Mammary epithelial cell (primary cell): ENCODE measurements at regions not wholly inside any gene's neighbourhood (a gene's known extent, or its start where the extent isn't known, plus 50 kb on each side); places are given as distances from the start of the nearest gene placed in this dataset.

Experiments
- EZH2 ChIP-seq: IDR thresholded peaks from 2 replicates; pipeline ENCODE4 v1.6.1; 2012; ENCODE audit warnings: low read length, inconsistent platforms, borderline replicate concordance
- TF ChIP-seq, protein P1 (sequence below), 2 donors: IDR thresholded peaks in 1 of 2; conservative IDR thresholded peaks in 1 of 2; 2 replicates each; pipeline ENCODE4 v1.5.1; 2011 to 2012; ENCODE audit warnings: inconsistent platforms in 2 of 2, low read length in 2 of 2, mild to moderate bottlenecking in 2 of 2, control low read depth in 1 of 2, low read depth in 1 of 2; ENCODE audit not compliant: insufficient read depth in 1 of 2; ENCODE audit errors: extremely low read depth in 1 of 2

DNA sequence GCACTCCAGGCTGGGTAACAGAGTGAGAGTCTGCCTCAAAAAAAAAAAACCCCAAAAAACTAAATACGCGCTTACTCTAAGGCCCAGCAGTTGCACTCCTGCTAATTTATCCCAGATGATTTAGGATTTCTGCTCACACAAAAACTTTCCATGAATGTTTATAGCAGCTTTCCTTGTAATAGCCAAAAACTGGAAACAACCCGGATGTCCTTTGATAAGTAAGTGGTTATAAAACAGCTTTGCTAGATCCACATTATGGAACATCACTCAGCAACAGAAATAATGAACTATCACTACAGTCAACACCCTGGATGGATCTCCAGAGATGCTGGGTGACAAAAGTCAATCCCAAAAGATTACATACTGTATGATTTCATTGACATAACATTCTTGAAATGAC lies 220.4 kb upstream of the JARID2 start:
- TF ChIP-seq, protein P1, sequence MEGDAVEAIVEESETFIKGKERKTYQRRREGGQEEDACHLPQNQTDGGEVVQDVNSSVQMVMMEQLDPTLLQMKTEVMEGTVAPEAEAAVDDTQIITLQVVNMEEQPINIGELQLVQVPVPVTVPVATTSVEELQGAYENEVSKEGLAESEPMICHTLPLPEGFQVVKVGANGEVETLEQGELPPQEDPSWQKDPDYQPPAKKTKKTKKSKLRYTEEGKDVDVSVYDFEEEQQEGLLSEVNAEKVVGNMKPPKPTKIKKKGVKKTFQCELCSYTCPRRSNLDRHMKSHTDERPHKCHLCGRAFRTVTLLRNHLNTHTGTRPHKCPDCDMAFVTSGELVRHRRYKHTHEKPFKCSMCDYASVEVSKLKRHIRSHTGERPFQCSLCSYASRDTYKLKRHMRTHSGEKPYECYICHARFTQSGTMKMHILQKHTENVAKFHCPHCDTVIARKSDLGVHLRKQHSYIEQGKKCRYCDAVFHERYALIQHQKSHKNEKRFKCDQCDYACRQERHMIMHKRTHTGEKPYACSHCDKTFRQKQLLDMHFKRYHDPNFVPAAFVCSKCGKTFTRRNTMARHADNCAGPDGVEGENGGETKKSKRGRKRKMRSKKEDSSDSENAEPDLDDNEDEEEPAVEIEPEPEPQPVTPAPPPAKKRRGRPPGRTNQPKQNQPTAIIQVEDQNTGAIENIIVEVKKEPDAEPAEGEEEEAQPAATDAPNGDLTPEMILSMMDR (conservative IDR thresholded peaks at IDR 0.05 in 1 of 2, IDR thresholded peaks at IDR 0.05 in 1 of 2; ENCODE audit: extremely low read depth in 1 of 2, insufficient read depth in 1 of 2, low read depth in 1 of 2, low read length in 2 of 2): no peak
- TF ChIP-seq EZH2: no peak
